ENCODE measurements at regions not wholly inside any gene's neighbourhood (a gene's known extent, or its start where the extent isn't known, plus 50 kb on each side); places are given as distances from the start of the nearest gene placed in this dataset.

- TF ChIP-seq ZNF184 (tag by site-specific recombination; IDR thresholded peaks at IDR 0.05) (no peak), PRDM6 (tag by site-specific recombination; IDR thresholded peaks at IDR 0.05) (no peak), ZNF792 (tag by site-specific recombination; IDR thresholded peaks at IDR 0.05) (no peak)
- TF ChIP-seq, protein P1, sequence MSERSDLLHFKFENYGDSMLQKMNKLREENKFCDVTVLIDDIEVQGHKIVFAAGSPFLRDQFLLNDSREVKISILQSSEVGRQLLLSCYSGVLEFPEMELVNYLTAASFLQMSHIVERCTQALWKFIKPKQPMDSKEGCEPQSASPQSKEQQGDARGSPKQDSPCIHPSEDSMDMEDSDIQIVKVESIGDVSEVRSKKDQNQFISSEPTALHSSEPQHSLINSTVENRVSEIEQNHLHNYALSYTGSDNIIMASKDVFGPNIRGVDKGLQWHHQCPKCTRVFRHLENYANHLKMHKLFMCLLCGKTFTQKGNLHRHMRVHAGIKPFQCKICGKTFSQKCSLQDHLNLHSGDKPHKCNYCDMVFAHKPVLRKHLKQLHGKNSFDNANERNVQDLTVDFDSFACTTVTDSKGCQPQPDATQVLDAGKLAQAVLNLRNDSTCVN (tag by site-specific recombination; optimal IDR thresholded peaks at IDR 0.05) = no peak
Measured at GRCh38 chr2:163984986-163985385, 249.2 kb upstream of the FIGN start (continued).

DNA sequence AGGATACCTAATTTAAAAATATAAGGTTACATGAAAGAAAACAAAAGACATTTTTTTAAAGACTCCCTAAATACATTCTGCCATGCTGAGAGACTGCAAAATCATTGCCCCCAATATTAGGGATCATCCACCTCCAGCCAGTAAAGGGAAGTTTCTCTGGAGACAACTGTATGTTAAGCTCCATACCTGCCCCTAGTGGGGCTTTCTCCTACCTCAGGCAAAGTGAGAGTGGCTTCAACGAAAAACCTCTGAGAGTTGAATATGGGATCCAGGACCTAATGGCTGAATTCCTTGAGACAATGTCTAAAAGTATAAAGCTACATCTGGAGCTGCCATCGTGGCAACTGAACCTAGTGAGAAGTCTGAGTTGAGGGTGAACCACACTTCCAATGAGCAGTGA, 248.1 kb upstream of the FIGN start:
- Histone ChIP-seq H3K4me3 (ENCODE audit: low read depth, low read length) (no peak overlapping the region), H3K4me1 (ENCODE audit: control insufficient read depth, insufficient read depth, low read length) (no peaks in the 10 kb centered on the region), H3K9me3 (ENCODE audit: control insufficient read depth, insufficient read depth, low read depth, low read length) (no peaks in the 10 kb centered on the region), H3K36me3 (ENCODE audit: control insufficient read depth in 2 of 2, insufficient read depth in 1 of 2, low read length in 2 of 2) (no peaks in the 10 kb centered on the region), H3K27ac (ENCODE audit: extremely low read depth, low read depth, low read length) (no peak overlapping the region)
- ChIA-PET CTCF (interaction anchor here (0.6 to 0.7 kb wide), 2 partner anchors 158 to 231 kb away, joined by 3 read pairs; no protein-coding TSS in a partner anchor), POLR2A (no interaction called here)
- no peak for TF ChIP-seq ZNF140 (tag by site-specific recombination; IDR thresholded peaks at IDR 0.05)
- no peak for TF ChIP-seq PATZ1 (tag by site-specific recombination; IDR thresholded peaks at IDR 0.05)

- POLR2A ChIA-PET = no interaction called here
- Histone ChIP-seq H3K36me3 (ENCODE audit: control insufficient read depth in 2 of 2, insufficient read depth in 1 of 2, low read length in 2 of 2) (no peaks in the 10 kb centered on the region), H3K4me3 (ENCODE audit: low read depth, low read length) (no peak overlapping the region), H3K9me3 (ENCODE audit: control insufficient read depth, insufficient read depth, low read depth, low read length) (no peaks in the 10 kb centered on the region), H3K4me1 (ENCODE audit: control insufficient read depth, insufficient read depth, low read length) (no peaks in the 10 kb centered on the region), H3K27ac (ENCODE audit: extremely low read depth, low read depth, low read length) (no peak overlapping the region)
- CTCF ChIA-PET = no interaction called here
- TF ChIP-seq ZNF555 (tag by site-specific recombination; conservative IDR thresholded peaks at IDR 0.05) (no peak), GFI1B (tag by site-specific recombination; IDR thresholded peaks at IDR 0.05) (no peak), HOXD13 (CRISPR knock-in tag; IDR thresholded peaks at IDR 0.05; ENCODE audit: borderline replicate concordance) (no peak), ZNF16 (tag by site-specific recombination; IDR thresholded peaks at IDR 0.05; ENCODE audit: low read depth) (no peak), ZNF19 (tag by site-specific recombination; IDR thresholded peaks at IDR 0.05; ENCODE audit: low read depth) (no peak)
Measured at GRCh38 chr2:163982938-163983337, 247.1 kb upstream of the FIGN start.

GRCh38 chr2:163974766-163975165, 239.0 kb upstream of the FIGN start:
- no peak overlapping the region for H3K4me3 ChIP-seq (ENCODE audit: low read depth, low read length)
- CTCF ChIA-PET = no interaction called here
- TF ChIP-seq, protein P2, sequence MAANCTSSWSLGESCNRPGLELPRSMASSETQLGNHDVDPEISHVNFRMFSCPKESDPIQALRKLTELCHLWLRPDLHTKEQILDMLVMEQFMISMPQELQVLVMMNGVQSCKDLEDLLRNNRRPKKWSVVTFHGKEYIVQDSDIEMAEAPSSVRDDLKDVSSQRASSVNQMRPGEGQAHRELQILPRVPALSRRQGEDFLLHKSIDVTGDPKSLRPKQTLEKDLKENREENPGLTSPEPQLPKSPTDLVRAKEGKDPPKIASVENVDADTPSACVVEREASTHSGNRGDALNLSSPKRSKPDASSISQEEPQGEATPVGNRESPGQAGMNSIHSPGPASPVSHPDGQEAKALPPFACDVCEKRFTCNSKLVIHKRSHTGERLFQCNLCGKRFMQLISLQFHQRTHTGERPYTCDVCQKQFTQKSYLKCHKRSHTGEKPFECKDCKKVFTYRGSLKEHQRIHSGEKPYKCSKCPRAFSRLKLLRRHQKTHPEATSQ (tag by site-specific recombination; IDR thresholded peaks at IDR 0.05) = no peak
- TF ChIP-seq ZBTB1 (tag by site-specific recombination; IDR thresholded peaks at IDR 0.05) = no peak
- TF ChIP-seq ZNF561 (tag by site-specific recombination; IDR thresholded peaks at IDR 0.05; ENCODE audit: borderline replicate concordance) = no peak
- TF ChIP-seq ZNF266 (tag by site-specific recombination; IDR thresholded peaks at IDR 0.05; ENCODE audit: low read depth) = no peak
- no peak for TF ChIP-seq ZNF292 (tag by site-specific recombination; IDR thresholded peaks at IDR 0.05; ENCODE audit: borderline replicate concordance, low read depth)
- TF ChIP-seq, protein P3, sequence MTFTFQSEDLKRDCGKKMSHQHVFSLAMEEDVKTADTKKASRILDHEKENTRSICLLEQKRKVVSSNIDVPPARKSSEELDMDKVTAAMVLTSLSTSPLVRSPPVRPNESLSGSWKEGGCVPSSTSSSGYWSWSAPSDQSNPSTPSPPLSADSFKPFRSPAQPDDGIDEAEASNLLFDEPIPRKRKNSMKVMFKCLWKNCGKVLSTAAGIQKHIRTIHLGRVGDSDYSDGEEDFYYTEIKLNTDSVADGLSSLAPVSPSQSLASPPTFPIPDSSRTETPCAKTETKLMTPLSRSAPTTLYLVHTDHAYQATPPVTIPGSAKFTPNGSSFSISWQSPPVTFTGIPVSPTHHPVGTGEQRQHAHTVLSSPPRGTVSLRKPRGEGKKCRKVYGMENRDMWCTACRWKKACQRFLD (tag by site-specific recombination; IDR thresholded peaks at IDR 0.05) = no peak
- POLR2A ChIA-PET = no interaction called here
- H3K36me3 ChIP-seq (ENCODE audit: control insufficient read depth in 2 of 2, insufficient read depth in 1 of 2, low read length in 2 of 2) = no peaks in the 10 kb centered on the region
- H3K27ac ChIP-seq (ENCODE audit: extremely low read depth, low read depth, low read length) = no peak overlapping the region
- H3K9me3 ChIP-seq (ENCODE audit: control insufficient read depth, insufficient read depth, low read depth, low read length) = no peaks in the 10 kb centered on the region
- no peaks in the 10 kb centered on the region for H3K4me1 ChIP-seq (ENCODE audit: control insufficient read depth, insufficient read depth, low read length)

All from HEK293 (cell line).